ENCODE measurements at regions not wholly inside any gene's neighbourhood (a gene's known extent, or its start where the extent isn't known, plus 50 kb on each side); places are given as distances from the start of the nearest gene placed in this dataset.
"Not testable (repeated sequence)": the region's sequence is repeated elsewhere in the genome, so short reads cannot be mapped to it uniquely, and the experiment has no call there.

DNA sequence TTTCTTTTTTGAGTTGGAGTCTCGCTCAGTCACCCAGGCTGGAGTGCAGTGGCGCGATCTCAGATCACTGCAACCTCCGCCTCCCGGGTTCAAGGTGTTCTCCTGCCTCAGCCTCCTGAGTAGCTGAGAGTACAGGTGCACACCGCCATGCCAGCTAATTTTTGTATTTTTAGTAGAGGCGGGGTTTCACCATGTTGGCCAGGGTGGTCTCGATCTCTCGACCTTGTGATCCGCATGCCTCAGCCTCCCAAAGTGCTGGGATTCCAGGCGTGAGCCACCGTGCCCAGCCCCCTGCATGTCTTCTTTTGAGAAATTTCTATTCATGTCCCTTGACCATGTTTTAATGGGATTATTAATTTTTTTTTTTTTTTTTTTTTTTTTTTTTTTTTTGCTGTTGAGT, 430.5 kb upstream of the DDX18 start:
- TF ChIP-seq, protein P1, sequence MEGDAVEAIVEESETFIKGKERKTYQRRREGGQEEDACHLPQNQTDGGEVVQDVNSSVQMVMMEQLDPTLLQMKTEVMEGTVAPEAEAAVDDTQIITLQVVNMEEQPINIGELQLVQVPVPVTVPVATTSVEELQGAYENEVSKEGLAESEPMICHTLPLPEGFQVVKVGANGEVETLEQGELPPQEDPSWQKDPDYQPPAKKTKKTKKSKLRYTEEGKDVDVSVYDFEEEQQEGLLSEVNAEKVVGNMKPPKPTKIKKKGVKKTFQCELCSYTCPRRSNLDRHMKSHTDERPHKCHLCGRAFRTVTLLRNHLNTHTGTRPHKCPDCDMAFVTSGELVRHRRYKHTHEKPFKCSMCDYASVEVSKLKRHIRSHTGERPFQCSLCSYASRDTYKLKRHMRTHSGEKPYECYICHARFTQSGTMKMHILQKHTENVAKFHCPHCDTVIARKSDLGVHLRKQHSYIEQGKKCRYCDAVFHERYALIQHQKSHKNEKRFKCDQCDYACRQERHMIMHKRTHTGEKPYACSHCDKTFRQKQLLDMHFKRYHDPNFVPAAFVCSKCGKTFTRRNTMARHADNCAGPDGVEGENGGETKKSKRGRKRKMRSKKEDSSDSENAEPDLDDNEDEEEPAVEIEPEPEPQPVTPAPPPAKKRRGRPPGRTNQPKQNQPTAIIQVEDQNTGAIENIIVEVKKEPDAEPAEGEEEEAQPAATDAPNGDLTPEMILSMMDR (conservative IDR thresholded peaks at IDR 0.05 in 1 of 2, IDR thresholded peaks at IDR 0.05 in 1 of 2; ENCODE audit: low read depth in 1 of 2, low read length in 2 of 2) = not testable (repeated sequence)
- TF ChIP-seq EZH2 (IDR thresholded peaks at IDR 0.05; ENCODE audit: low read length, missing control alignments) = not testable (repeated sequence)

Data from fibroblast of lung (primary cell).